NCI-H2171 treated with DMSO at 0.1 percent for 48 hours (cell line): ENCODE measurements at regions not wholly inside any gene's neighbourhood (a gene's known extent, or its start where the extent isn't known, plus 50 kb on each side); places are given as distances from the start of the nearest gene placed in this dataset.

Experiments used
- DNase-seq: peaks from one replicate; lab custom pipeline; 2025; lab: John Stamatoyannopoulos, UW

GRCh38 chr5:164013077-164013670 is 507.8 kb downstream of the MAT2B start:
- DNase-seq: peak; percentile 29

- DNase-seq: no peak
These were observed 514.7 kb downstream of the MAT2B start for GRCh38 chr5:164020116-164020515.

- DNase-seq: no peak
These were observed 522.3 kb downstream of the MAT2B start for GRCh38 chr5:164027738-164028137.

- DNase-seq: no peak
These were observed 532.8 kb downstream of the MAT2B start for GRCh38 chr5:164038128-164038783.

- DNase-seq: no peak
These were observed 535.7 kb downstream of the MAT2B start for GRCh38 chr5:164041105-164041504.

- DNase-seq: no peak
These were observed 543.0 kb downstream of the MAT2B start for GRCh38 chr5:164048359-164048926.

GRCh38 chr5:164051745-164052144 is 546.3 kb downstream of the MAT2B start:
- DNase-seq: no peak

GRCh38 chr5:164052536-164053093 is 547.2 kb downstream of the MAT2B start:
- no peak for DNase-seq

- DNase-seq: no peak
These were observed 547.7 kb downstream of the MAT2B start for GRCh38 chr5:164053123-164053522.

- no peak for DNase-seq
These were observed 549.0 kb downstream of the MAT2B start for GRCh38 chr5:164054461-164054860.

- DNase-seq: no peak
These were observed 551.7 kb downstream of the MAT2B start for GRCh38 chr5:164057121-164057520.

- no peak for DNase-seq
These were observed 553.2 kb downstream of the MAT2B start for GRCh38 chr5:164058621-164059020.

GRCh38 chr5:164059471-164059870 is 554.1 kb downstream of the MAT2B start:
- no peak for DNase-seq

GRCh38 chr5:164060786-164061355 is 555.5 kb downstream of the MAT2B start:
- DNase-seq: no peak

GRCh38 chr5:164062304-164062703 is 556.9 kb downstream of the MAT2B start:
- DNase-seq: no peak

GRCh38 chr5:164065266-164065665 is 559.8 kb downstream of the MAT2B start:
- no peak for DNase-seq

GRCh38 chr5:164071671-164072070 is 566.3 kb downstream of the MAT2B start:
- no peak for DNase-seq

- no peak for DNase-seq
These were observed 567.7 kb downstream of the MAT2B start for GRCh38 chr5:164073081-164073480.

- DNase-seq: no peak
These were observed 571.1 kb downstream of the MAT2B start for GRCh38 chr5:164076556-164076955.

- DNase-seq: no peak
These were observed 584.9 kb downstream of the MAT2B start for GRCh38 chr5:164090358-164090757.

- DNase-seq: no peak
These were observed 586.4 kb downstream of the MAT2B start for GRCh38 chr5:164091836-164092235.

- no peak for DNase-seq
These were observed 588.9 kb downstream of the MAT2B start for GRCh38 chr5:164094291-164094690.

- DNase-seq: no peak
These were observed 592.3 kb downstream of the MAT2B start for GRCh38 chr5:164097749-164098148.
